HG02938 (cell line): ENCODE measurements at regions not wholly inside any gene's neighbourhood (a gene's known extent, or its start where the extent isn't known, plus 50 kb on each side); places are given as distances from the start of the nearest gene placed in this dataset.

Experiments
- ATAC-seq: cut with Tn5 transposase; IDR thresholded peaks from one replicate; pipeline ENCODE4 v1.9.1; 2021; ENCODE audit warnings: mild to moderate bottlenecking, moderate library complexity; ENCODE audit not compliant: unreplicated experiment

- ATAC-seq = no peak
Observed at GRCh38 chr5:143473481-143473880, 70.0 kb upstream of the NR3C1 start.

GRCh38 chr5:143472576-143472975 lies 69.1 kb upstream of the NR3C1 start:
- no peak for ATAC-seq

GRCh38 chr5:143471666-143472464 lies 68.4 kb upstream of the NR3C1 start:
- ATAC-seq = no peak

GRCh38 chr5:143471041-143471509 lies 67.6 kb upstream of the NR3C1 start:
- no peak for ATAC-seq

GRCh38 chr5:143470120-143470519 lies 66.6 kb upstream of the NR3C1 start:
- ATAC-seq = no peak

GRCh38 chr5:143469125-143469524 lies 65.6 kb upstream of the NR3C1 start:
- ATAC-seq = no peak

- ATAC-seq = no peak
Observed at GRCh38 chr5:143466632-143467031, 63.1 kb upstream of the NR3C1 start.

GRCh38 chr5:143464723-143465490 lies 61.4 kb upstream of the NR3C1 start:
- ATAC-seq = no peak

GRCh38 chr5:143462431-143462830 lies 58.9 kb upstream of the NR3C1 start:
- ATAC-seq = no peak

- ATAC-seq = no peak
Observed at GRCh38 chr5:143459433-143459832, 55.9 kb upstream of the NR3C1 start.

- no peak for ATAC-seq
Observed at GRCh38 chr5:143456952-143457547, 53.6 kb upstream of the NR3C1 start.

GRCh38 chr5:143454936-143455516 lies 51.5 kb upstream of the NR3C1 start:
- no peak for ATAC-seq

- no peak for ATAC-seq
Observed at GRCh38 chr5:143453720-143454119, 50.2 kb upstream of the NR3C1 start.
